ENCODE measurements at regions not wholly inside any gene's neighbourhood (a gene's known extent, or its start where the extent isn't known, plus 50 kb on each side); places are given as distances from the start of the nearest gene placed in this dataset.

DNA sequence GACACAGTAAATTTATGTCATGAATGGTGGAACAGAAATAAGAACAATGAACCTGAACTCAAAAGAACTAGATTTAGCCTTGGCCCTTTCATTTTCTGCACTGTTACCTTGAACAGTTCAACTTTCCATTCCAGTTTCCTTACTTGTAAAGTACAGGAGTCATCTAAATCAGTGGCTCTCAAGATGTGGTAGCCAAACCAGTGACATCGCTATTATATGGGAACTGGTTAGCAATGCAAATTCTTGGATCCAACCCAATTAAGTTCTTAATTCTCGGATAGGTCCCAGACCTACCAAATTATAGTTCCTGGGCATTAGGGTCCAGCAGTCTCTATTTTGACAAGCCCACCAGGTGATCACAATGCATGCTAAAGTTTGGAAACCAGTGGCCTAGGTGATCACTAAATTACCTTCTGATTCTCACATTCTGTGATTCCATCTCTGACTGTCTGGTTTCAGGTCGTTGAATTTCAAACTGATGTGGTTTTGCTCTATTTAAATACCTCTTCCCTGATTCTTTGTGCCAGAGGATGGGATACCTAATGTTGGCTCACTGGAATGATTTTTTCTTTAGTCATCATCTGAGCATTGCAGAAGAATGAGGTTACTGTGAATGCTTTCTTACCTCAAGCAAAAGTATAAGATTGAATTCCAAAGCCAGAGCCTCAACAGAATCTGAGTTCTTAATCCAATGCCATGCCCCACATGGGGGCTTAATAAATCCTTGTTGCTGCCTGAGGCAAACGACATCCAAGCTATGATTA is 253.8 kb downstream of the ENC1 start:
- peak; percentile 65 for DNase-seq
- no peaks in the 10 kb centered on the region; the same call in 1 of the 2 replicates for H3K27me3 Mint-ChIP-seq (ENCODE audit: insufficient read depth)
- 0 out of 2 replicates have a peak overlapping the region, but pooled peaks have one; percentile 2 for H3K4me3 Mint-ChIP-seq
- H3K27ac Mint-ChIP-seq, result peak overlapping the region; percentile 52; the same call in 1 of the 2 replicates
- H3K36me3 Mint-ChIP-seq (ENCODE audit: low read depth), result no peaks in the 10 kb centered on the region
- TF ChIP-seq CTCF (IDR thresholded peaks at IDR 0.05), result no peak
- no peaks in the 10 kb centered on the region for H3K9me3 Mint-ChIP-seq
- H3K4me1 Mint-ChIP-seq (ENCODE audit: low read depth), result peaks cover 66% of the 10 kb centered on the region

GRCh38 chr5:74384851-74385250 is 255.7 kb downstream of the ENC1 start:
- no peak for TF ChIP-seq CTCF (IDR thresholded peaks at IDR 0.05)
- no peaks in the 10 kb centered on the region for H3K36me3 Mint-ChIP-seq (ENCODE audit: low read depth)
- no peak overlapping the region for H3K27ac Mint-ChIP-seq
- no peaks in the 10 kb centered on the region for H3K9me3 Mint-ChIP-seq
- DNase-seq, result no peak
- no peaks in the 10 kb centered on the region for H3K27me3 Mint-ChIP-seq (ENCODE audit: insufficient read depth)
- peaks cover 61% of the 10 kb centered on the region for H3K4me1 Mint-ChIP-seq (ENCODE audit: low read depth)
- no peak overlapping the region for H3K4me3 Mint-ChIP-seq

GRCh38 chr5:74382987-74383593 is 257.4 kb downstream of the ENC1 start:
- peaks cover 58% of the 10 kb centered on the region for H3K4me1 Mint-ChIP-seq (ENCODE audit: low read depth)

GRCh38 chr5:74382123-74382855 is 258.2 kb downstream of the ENC1 start:
- H3K27me3 Mint-ChIP-seq (ENCODE audit: insufficient read depth), result no peaks in the 10 kb centered on the region
- H3K36me3 Mint-ChIP-seq (ENCODE audit: low read depth), result no peaks in the 10 kb centered on the region
- DNase-seq, result no peak

More at GRCh38 chr5:74382987-74383593, 257.4 kb downstream of the ENC1 start:
- H3K27me3 Mint-ChIP-seq (ENCODE audit: insufficient read depth), result no peaks in the 10 kb centered on the region
- H3K4me3 Mint-ChIP-seq, result peak overlapping the region; percentile 8
- H3K27ac Mint-ChIP-seq, result peak overlapping the region; percentile 60
- no peaks in the 10 kb centered on the region for H3K36me3 Mint-ChIP-seq (ENCODE audit: low read depth)
- DNase-seq, result peak; percentile 69
- no peak for TF ChIP-seq CTCF (IDR thresholded peaks at IDR 0.05)
- H3K9me3 Mint-ChIP-seq, result no peaks in the 10 kb centered on the region

More at GRCh38 chr5:74382123-74382855, 258.2 kb downstream of the ENC1 start:
- Mint-ChIP-seq H3K27ac (no peak overlapping the region), H3K4me1 (ENCODE audit: low read depth) (peaks cover 52% of the 10 kb centered on the region), H3K4me3 (peak overlapping the region; percentile 8), H3K9me3 (no peaks in the 10 kb centered on the region)
- TF ChIP-seq CTCF (IDR thresholded peaks at IDR 0.05), result no peak
